GM18868 (cell line): ENCODE measurements at regions not wholly inside any gene's neighbourhood (a gene's known extent, or its start where the extent isn't known, plus 50 kb on each side); places are given as distances from the start of the nearest gene placed in this dataset.
"Not testable (repeated sequence)": the region's sequence is repeated elsewhere in the genome, so short reads cannot be mapped to it uniquely, and the experiment has no call there.

Source experiments
- ATAC-seq: cut with Tn5 transposase; IDR thresholded peaks from one replicate; pipeline ENCODE4 v1.9.1; 2021; ENCODE audit warnings: mild to moderate bottlenecking, moderate library complexity; ENCODE audit not compliant: unreplicated experiment

- ATAC-seq, result not testable (repeated sequence)
These were observed 125.3 kb downstream of the GOLGA6L4 start for GRCh38 chr15:84360902-84361301.

DNA sequence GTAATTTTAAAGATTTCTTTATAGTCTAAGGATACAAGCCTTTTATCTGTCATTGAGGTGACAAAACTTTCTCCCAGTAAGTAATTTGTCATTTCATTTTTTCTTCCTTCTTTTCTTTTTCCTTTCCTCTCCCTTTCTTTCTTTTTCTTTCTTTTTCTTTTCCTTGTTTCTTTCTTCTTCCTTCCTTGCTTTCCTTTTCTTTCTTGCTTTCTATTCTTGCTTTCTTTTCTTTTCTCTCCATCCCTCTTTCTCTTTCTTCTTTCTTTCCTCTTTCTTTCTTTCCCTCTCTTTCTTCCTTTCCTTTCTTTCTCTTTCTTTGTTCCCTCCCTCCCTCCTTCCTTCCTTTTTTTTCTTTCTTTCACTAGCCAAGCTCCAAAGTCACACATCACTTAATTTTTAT is 148.8 kb downstream of the GOLGA6L4 start:
- ATAC-seq, result not testable (repeated sequence)

GRCh38 chr15:84387086-84387485 is 151.5 kb downstream of the GOLGA6L4 start:
- no peak for ATAC-seq

GRCh38 chr15:84388201-84388600 is 152.6 kb downstream of the GOLGA6L4 start:
- ATAC-seq, result not testable (repeated sequence)

GRCh38 chr15:84388638-84389037 is 153.1 kb downstream of the GOLGA6L4 start:
- not testable (repeated sequence) for ATAC-seq

DNA sequence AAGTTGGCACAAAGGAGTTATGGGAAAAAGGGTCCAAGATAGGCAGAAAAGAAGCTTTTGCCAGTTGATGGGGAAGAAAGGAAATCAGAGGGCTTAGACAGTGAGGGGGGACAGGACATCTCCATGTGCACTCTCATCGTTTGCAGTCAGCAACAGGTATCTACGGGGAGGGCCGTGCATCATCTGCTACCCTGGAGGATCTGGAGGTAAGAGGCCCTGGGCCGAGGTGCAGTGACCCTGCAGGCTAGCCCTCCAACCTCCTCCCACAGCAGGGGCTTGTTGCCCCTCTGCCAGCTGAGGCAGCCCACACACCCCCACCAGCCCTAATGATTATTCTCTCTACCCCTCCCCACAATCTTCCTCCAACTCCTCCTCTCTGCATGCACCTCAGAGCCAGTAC is 154.8 kb downstream of the GOLGA6L4 start:
- ATAC-seq, result not testable (repeated sequence)

DNA sequence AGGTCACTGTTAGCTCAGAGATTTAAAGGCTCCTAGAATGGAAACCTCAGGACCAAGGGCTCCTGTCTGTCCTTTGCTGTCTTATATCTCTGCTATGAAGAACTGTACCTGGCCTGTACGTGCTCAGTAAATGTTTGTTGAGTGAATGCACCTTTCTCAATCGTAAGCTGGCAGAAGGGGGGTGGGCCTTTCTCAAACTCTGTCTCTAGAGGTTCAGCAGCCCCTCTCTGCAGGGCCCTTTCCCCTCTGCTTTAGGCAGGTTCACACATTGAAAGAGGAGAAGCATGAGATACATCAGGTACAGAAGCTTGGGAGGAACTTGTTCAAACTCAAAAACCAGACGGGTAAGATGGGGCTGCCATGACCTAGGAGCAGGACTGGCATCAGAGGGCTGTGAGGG is 155.6 kb downstream of the GOLGA6L4 start:
- no peak for ATAC-seq

- not testable (repeated sequence) for ATAC-seq
These were observed 156.4 kb downstream of the GOLGA6L4 start for GRCh38 chr15:84392020-84392419.

DNA sequence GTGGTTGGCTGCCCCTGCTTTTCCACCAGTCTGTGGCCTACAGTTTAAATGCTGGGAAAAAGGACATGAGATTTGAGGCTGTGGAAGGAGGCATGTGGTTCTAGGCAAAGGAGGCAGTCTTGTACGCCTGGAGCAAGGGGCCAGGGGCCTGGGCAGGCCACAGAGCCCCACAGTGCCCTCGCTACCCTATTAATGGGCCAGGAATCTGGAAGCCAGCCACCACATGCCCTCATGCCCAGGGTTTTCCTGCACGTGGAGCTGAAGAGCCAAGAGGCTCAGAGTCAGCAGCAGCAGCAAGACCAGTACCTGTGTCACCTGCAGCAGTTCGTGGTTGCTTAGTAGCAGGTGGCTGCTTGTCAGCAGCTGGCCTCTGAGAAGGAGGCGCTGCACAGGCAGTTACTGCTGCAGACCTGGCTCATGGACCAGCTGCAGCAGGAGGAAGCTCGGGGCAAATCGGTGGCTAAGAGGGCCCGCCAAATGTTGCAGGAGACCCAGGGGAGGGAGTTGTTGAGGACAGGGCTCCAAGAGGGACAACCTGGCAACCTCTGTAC is 157.9 kb downstream of the GOLGA6L4 start:
- ATAC-seq, result not testable (repeated sequence)

DNA sequence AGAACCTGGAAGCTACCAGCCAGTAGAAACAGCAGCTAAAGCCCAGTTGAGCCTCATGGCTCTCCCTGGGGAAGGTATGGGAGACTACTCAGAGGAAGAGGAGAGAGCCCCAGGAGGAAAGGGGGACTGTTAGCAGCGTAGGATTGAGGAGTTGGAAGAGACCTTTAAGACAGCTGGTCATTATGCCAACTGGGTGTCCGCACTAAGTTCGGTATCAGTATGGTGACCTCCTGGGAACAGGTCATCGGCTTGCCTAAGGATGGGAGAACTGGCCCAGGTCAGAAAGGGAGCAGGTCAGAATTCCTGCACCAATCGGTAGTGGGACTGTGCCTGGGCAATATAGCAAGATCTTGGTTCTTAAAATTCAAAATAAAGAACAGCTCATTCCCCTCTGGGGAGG is 158.4 kb downstream of the GOLGA6L4 start:
- not testable (repeated sequence) for ATAC-seq

GRCh38 chr15:84395384-84395783 is 159.8 kb downstream of the GOLGA6L4 start:
- ATAC-seq, result not testable (repeated sequence)

DNA sequence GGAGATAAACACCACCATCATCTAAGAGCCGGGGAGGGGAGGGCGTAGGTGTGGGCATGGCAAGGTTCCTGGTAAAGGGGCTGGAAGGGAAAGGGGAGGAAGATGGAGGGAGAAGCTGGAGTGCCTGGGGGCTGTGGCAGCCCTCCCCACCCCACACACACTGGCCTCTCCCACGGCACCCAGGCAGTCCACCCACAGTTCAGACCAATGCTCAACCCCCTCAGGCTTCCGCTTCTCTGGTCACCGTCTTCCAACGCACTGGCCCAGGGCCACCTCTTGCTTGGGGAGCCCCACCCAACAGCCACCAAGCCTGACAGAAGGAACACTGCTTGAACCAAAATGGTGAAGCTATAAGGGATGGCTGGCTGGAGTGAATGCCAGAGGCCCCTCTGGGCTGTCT is 160.3 kb downstream of the GOLGA6L4 start:
- ATAC-seq, result not testable (repeated sequence)

GRCh38 chr15:84397066-84397465 is 161.5 kb downstream of the GOLGA6L4 start:
- not testable (repeated sequence) for ATAC-seq

GRCh38 chr15:84398087-84398486 is 162.5 kb downstream of the GOLGA6L4 start:
- ATAC-seq, result not testable (repeated sequence)

- ATAC-seq, result no peak
These were observed 163.5 kb downstream of the GOLGA6L4 start for GRCh38 chr15:84398763-84399701.

GRCh38 chr15:84400017-84400740 is 164.6 kb downstream of the GOLGA6L4 start:
- no peak for ATAC-seq

DNA sequence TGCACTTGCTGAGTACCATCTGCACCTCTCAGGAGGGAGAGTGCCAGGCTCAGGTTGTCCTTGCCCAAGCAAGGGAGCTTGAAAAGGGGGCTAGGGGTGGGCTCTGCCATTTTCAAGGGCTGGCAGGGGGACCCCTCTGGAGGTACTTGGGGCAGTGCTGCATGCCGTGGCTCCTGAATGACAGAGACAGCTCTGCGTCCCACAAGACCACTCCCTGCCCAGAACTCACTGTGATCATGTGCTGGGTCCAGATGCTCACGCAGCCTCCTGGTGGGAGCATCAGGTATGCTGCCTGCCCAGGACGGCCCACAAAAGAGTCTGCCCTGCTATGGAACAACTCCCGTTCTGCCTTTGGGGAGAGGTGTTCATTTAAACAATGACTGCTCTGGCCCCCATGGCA is 165.2 kb downstream of the GOLGA6L4 start:
- ATAC-seq, result no peak

DNA sequence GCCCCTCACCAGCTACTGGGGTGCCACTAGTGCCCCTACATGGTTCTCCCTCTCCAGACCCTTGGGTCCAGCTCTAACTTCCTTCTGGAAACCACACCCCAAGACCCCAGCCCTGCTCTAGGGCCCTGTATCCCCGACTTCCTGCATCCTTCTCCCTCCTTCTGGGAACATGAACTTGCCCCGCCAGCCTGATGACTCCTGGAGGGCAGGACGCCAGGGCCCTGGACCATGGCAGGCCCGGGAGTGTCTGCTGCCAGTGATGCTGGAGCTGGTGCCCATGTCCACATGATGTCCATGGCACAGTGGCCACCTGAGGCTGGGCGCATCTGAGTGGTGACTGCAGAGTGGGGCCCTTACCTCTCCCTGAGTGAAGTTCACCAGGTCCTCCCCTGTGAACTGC is 165.9 kb downstream of the GOLGA6L4 start:
- not testable (repeated sequence) for ATAC-seq

- not testable (repeated sequence) for ATAC-seq
These were observed 166.6 kb downstream of the GOLGA6L4 start for GRCh38 chr15:84401891-84402840.

DNA sequence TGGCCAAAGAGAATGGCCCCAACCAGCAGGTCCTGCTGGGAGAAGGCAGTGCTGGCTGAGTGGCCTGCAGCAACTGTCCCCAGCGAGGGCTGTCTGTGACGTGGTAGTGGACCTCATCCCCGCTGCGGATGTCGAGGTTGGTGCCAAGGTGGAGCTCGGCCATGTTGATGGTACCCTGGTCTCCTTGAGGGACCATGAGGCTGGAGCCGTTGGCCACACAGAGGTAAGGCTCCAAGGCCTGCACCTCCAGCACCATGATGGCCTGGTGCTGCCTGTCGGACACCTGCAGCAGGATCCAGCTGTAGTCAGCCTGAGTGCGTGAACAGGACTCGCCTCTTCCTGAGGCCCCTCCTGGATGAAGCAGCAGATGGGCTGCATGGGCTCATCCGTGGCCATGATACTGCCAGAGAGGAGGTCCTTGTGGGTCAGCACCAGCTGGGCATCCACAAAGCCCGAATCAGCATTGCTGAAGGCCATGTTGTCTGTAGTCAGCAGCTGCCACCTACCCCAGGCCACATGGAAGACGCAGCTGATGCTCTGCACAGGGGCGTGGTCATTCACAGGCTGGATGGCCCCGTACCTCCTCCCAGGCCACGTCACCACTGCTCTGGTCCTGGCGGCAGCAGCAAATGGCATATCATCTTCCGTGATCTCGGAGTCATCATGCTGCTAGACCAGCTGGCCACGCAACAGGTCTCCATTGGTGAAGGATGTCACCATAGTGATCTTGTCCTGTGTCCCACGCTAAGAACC is 167.5 kb downstream of the GOLGA6L4 start:
- no peak for ATAC-seq
